Activated CD4-positive, alpha-beta T cell treated with anti-CD3 and anti-CD28 coated beads for 36 hours (primary cell): ENCODE measurements at regions not wholly inside any gene's neighbourhood (a gene's known extent, or its start where the extent isn't known, plus 50 kb on each side); places are given as distances from the start of the nearest gene placed in this dataset.
A peak's percentile ranks its signal among the peaks of the same experiment; 100 is the strongest.

Experiments
- ATAC-seq: fragments of 200-7000 bp; cut with Tn5 transposase; one replicate; pipeline ENCODE4 v1.10.0; 2021; ENCODE audit warnings: mild to moderate bottlenecking, moderate library complexity
- CTCF ChIA-PET: fragments of 350-600 bp; sonication (Branson Sonifier 250); formaldehyde crosslinking; loops from one replicate; lab custom pipeline; 2021; ENCODE audit warnings: antibody characterized with exemption; lab: Charles Lee
- POLR2A ChIA-PET: fragments of 350-600 bp; sonication (Branson Sonifier 250); formaldehyde crosslinking; loops from one replicate; lab custom pipeline; 2021; ENCODE audit warnings: antibody characterized with exemption, inconsistent platforms; lab: Charles Lee
- DNase-seq: peaks from one replicate; pipeline ENCODE4 v3.0.0-alpha.2; 2020
- H3K27ac Mint-ChIP-seq: one replicate; pipeline ENCODE4 v1.8.0; 2021; ENCODE audit warnings: mixed read lengths
- H3K27me3 Mint-ChIP-seq: one replicate; pipeline ENCODE4 v1.8.0; 2021; ENCODE audit warnings: mixed read lengths
- H3K36me3 Mint-ChIP-seq: one replicate; pipeline ENCODE4 v1.8.0; 2021; ENCODE audit warnings: low read depth, mixed read lengths
- H3K4me1 Mint-ChIP-seq: one replicate; pipeline ENCODE4 v1.8.0; 2021; ENCODE audit warnings: mixed read lengths
- H3K4me3 Mint-ChIP-seq: one replicate; pipeline ENCODE4 v1.8.0; 2021; ENCODE audit warnings: mild to moderate bottlenecking, moderate library complexity, mixed read lengths
- H3K9me3 Mint-ChIP-seq: one replicate; pipeline ENCODE4 v1.8.0; 2021; ENCODE audit warnings: low read depth, mixed read lengths
- intact Hi-C, 2 experiments: fragments of 100-400 bp; cut with DNase I in 1 of 2; cut with micrococcal nuclease in 1 of 2; formaldehyde crosslinking; loops; one replicate each; pipeline versions ENCODE4 v1.14.2 to v1.15.1; 2022 to 2024; cut with DNase I, micrococcal nuclease

- DNase-seq (no peak), ATAC-seq (no peak)
- H3K27me3 Mint-ChIP-seq = no peaks in the 10 kb centered on the region
- CTCF ChIA-PET = no interaction called here
- no peak overlapping the region for H3K4me3 Mint-ChIP-seq
- H3K27ac Mint-ChIP-seq = no peak overlapping the region
- intact Hi-C loops = no loop called here
- POLR2A ChIA-PET = no interaction called here
- peaks cover 2% of the 10 kb centered on the region for H3K9me3 Mint-ChIP-seq
- H3K4me1 Mint-ChIP-seq = peaks cover 2% of the 10 kb centered on the region
- H3K36me3 Mint-ChIP-seq = no peaks in the 10 kb centered on the region
Observed at GRCh38 chr4:42747971-42748370, 91.1 kb upstream of the ATP8A1 start.

- intact Hi-C loops = no loop called here
- peaks cover 3% of the 10 kb centered on the region for H3K4me1 Mint-ChIP-seq
- no peak for DNase-seq
- H3K4me3 Mint-ChIP-seq = no peak overlapping the region
- ChIA-PET CTCF (no interaction called here), POLR2A (no interaction called here)
- ATAC-seq = no peak
- H3K27me3 Mint-ChIP-seq = peaks cover 7% of the 10 kb centered on the region
- H3K36me3 Mint-ChIP-seq = no peaks in the 10 kb centered on the region
- H3K9me3 Mint-ChIP-seq = peaks cover 4% of the 10 kb centered on the region
- H3K27ac Mint-ChIP-seq = no peak overlapping the region
Observed at GRCh38 chr4:42736527-42737195, 79.8 kb upstream of the ATP8A1 start.

GRCh38 chr4:42733380-42733779, 76.5 kb upstream of the ATP8A1 start:
- peaks cover 7% of the 10 kb centered on the region for H3K27me3 Mint-ChIP-seq
- peak overlapping the region; percentile 19 for H3K27ac Mint-ChIP-seq
- intact Hi-C loops = no loop called here
- ATAC-seq = no peak
- no peaks in the 10 kb centered on the region for H3K36me3 Mint-ChIP-seq
- ChIA-PET CTCF (no interaction called here), POLR2A (no interaction called here)
- no peak for DNase-seq
- peaks cover 8% of the 10 kb centered on the region for H3K9me3 Mint-ChIP-seq
- peaks cover 3% of the 10 kb centered on the region for H3K4me1 Mint-ChIP-seq
- H3K4me3 Mint-ChIP-seq = no peak overlapping the region

DNA sequence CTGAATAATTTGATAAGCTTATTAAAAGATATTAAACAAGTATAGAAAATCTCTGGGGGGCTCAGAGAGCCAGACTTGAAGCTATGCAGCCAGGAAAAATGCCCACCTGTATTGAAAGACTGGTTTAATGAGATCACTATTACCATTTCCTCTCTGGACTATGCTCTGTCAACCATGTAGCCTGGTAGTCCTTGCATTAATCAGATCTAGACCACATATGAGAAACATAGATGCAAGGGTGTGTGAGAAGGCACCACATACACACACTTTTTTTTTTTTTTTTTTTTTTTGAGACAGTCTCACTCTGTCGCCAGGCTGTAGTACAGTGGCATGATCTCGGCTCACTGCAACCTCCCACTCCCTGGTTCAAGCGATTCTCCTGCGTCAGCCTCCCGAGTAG, 75.9 kb upstream of the ATP8A1 start:
- POLR2A ChIA-PET = no interaction called here
- intact Hi-C loops = no loop called here
- no peaks in the 10 kb centered on the region for H3K36me3 Mint-ChIP-seq
- DNase-seq = no peak
- H3K27ac Mint-ChIP-seq = no peak overlapping the region
- peaks cover 7% of the 10 kb centered on the region for H3K27me3 Mint-ChIP-seq
- CTCF ChIA-PET = no interaction called here
- peak; percentile 65 for ATAC-seq
- no peak overlapping the region for H3K4me3 Mint-ChIP-seq
- peaks cover 3% of the 10 kb centered on the region for H3K4me1 Mint-ChIP-seq
- H3K9me3 Mint-ChIP-seq = peaks cover 8% of the 10 kb centered on the region

- Mint-ChIP-seq H3K9me3 (peaks cover 8% of the 10 kb centered on the region), H3K27me3 (peaks cover 3% of the 10 kb centered on the region), H3K4me1 (peaks cover 3% of the 10 kb centered on the region), H3K27ac (no peak overlapping the region), H3K4me3 (no peak overlapping the region), H3K36me3 (no peaks in the 10 kb centered on the region)
- ATAC-seq = no peak
- DNase-seq = no peak
- CTCF ChIA-PET = no interaction called here
- intact Hi-C loops = no loop called here
- POLR2A ChIA-PET = no interaction called here
Observed at GRCh38 chr4:42729505-42730237, 72.8 kb upstream of the ATP8A1 start.

DNA sequence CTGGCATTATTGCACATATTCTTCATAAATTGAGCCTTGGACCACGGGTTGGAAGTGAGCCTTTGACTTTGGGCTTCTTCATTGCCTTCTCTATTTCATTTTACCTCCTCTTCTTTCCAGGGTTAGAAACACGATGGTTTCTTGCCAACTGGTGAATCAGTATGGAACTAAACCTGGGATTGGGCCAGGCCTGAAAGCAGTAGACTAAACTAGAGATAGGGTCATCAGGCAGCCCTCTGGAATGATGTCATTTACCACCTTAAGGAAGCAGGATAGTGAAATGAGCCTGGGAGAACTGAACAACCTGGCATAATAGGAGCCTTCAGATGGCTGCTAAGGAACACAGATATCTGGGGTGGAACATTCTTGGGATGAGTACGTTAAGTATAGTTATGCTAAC, 67.5 kb upstream of the ATP8A1 start:
- Mint-ChIP-seq H3K9me3 (peaks cover 12% of the 10 kb centered on the region), H3K4me3 (no peak overlapping the region), H3K27ac (no peak overlapping the region), H3K27me3 (no peaks in the 10 kb centered on the region), H3K36me3 (no peaks in the 10 kb centered on the region), H3K4me1 (no peaks in the 10 kb centered on the region)
- intact Hi-C loops = no loop called here
- ChIA-PET POLR2A (no interaction called here), CTCF (no interaction called here)
- DNase-seq (no peak), ATAC-seq (no peak)

DNA sequence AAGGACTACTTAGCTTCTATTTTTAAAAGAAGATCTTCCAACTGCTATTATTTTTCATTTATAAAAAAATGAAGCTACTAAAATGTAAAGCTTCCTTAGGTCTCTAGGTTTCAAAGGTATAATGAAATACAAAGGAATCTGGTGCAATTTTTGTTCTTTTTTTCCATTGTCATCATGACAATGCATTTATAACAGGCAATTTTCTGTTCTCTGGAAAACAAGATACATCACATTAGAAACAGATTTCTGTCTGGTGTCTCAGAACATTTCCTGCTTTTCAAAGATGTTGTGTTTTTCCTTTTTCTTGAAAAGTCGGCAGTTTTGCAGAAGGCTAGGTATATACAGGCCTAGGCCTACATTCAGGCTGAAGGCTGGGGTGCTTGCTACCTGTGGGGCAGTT, 63.6 kb upstream of the ATP8A1 start:
- H3K9me3 Mint-ChIP-seq = peaks cover 6% of the 10 kb centered on the region
- H3K4me3 Mint-ChIP-seq = no peak overlapping the region
- ATAC-seq (no peak), DNase-seq (no peak)
- no peaks in the 10 kb centered on the region for H3K36me3 Mint-ChIP-seq
- ChIA-PET POLR2A (no interaction called here), CTCF (no interaction called here)
- H3K27ac Mint-ChIP-seq = no peak overlapping the region
- H3K27me3 Mint-ChIP-seq = no peaks in the 10 kb centered on the region
- no peaks in the 10 kb centered on the region for H3K4me1 Mint-ChIP-seq
- intact Hi-C loops = no loop called here

- H3K4me1 Mint-ChIP-seq = no peaks in the 10 kb centered on the region
Observed at GRCh38 chr4:42719257-42719656, 62.4 kb upstream of the ATP8A1 start.

DNA sequence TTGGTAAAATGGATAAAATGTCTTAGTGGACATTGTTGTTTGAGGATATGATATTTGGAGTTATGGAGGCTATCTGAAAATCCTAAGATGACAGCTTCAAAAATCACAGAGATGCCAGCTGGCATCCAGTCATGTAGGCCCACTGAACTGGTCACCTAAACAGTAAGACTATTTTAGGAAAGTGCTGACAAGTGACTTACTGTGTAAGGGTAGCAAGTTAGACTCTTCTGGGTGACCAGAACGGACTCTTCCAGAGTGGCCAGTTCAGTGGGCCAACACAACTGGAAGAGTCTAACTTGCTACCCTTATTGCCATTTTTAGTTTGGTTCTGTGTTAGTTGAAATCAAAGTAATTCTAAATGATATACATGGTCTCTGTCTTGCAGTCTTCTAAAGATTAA, 61.4 kb upstream of the ATP8A1 start:
- no peaks in the 10 kb centered on the region for H3K36me3 Mint-ChIP-seq
- ChIA-PET POLR2A (no interaction called here), CTCF (interaction anchor here (1.2 kb wide), 1 partner anchor 46 kb away, joined by 4 read pairs; no protein-coding TSS in a partner anchor)
- DNase-seq (no peak), ATAC-seq (no peak)
- intact Hi-C loops = no loop called here
- H3K27me3 Mint-ChIP-seq = no peaks in the 10 kb centered on the region
- no peaks in the 10 kb centered on the region for H3K4me1 Mint-ChIP-seq
- peaks cover 4% of the 10 kb centered on the region for H3K9me3 Mint-ChIP-seq
- H3K4me3 Mint-ChIP-seq = no peak overlapping the region
- no peak overlapping the region for H3K27ac Mint-ChIP-seq

More at GRCh38 chr4:42719257-42719656, 62.4 kb upstream of the ATP8A1 start:
- Mint-ChIP-seq H3K36me3 (no peaks in the 10 kb centered on the region), H3K27me3 (no peaks in the 10 kb centered on the region), H3K4me3 (no peak overlapping the region), H3K27ac (no peak overlapping the region), H3K9me3 (peaks cover 6% of the 10 kb centered on the region)
- CTCF ChIA-PET = no interaction called here
- DNase-seq (no peak), ATAC-seq (no peak)
- POLR2A ChIA-PET = no interaction called here
- intact Hi-C loops = no loop called here

GRCh38 chr4:42716996-42717395, 60.1 kb upstream of the ATP8A1 start:
- CTCF ChIA-PET = interaction anchor here (1.2 kb wide), 1 partner anchor 21 kb away, joined by 3 read pairs; no protein-coding TSS in a partner anchor
- H3K36me3 Mint-ChIP-seq = no peaks in the 10 kb centered on the region

DNA sequence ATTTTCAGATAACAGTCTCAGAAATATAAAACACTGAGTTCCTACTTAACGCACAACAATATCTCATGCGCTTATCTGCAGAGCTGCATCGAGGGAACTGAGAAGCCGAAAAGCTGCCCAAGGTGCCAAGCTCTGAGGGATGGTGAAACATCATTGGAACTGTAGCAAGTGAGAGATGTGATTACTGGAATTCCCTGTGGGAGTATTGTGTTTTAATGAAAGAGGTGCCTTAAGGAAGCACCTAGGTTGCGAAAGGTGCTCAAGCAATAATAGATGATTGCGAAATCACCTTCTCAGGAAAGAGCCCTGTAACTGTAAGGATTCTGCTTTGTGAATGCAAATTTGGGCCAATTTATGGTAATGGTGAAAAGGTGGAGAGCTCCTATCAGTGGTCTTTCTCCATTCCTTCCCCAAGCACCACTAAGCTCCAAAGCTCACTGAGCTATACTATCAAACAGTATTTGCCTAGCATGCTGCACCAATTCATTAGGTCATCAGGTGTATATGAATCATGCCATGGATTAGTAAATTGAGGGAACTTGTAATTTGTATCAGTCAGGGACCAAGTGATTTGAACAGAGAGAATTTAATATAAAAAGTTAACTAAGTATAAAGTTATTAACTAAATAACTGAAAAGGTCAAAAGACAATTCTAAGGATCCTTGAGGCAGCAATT, 59.0 kb upstream of the ATP8A1 start:
- no peak overlapping the region for H3K4me3 Mint-ChIP-seq
- peaks cover 3% of the 10 kb centered on the region for H3K27me3 Mint-ChIP-seq
- POLR2A ChIA-PET = no interaction called here
- H3K27ac Mint-ChIP-seq = no peak overlapping the region
- DNase-seq = no peak
- ATAC-seq = no peak
- CTCF ChIA-PET = interaction anchor here (0.9 to 1.0 kb wide), 2 partner anchors 35 to 147 kb away, joined by 3 read pairs; no protein-coding TSS in a partner anchor
- no peaks in the 10 kb centered on the region for H3K36me3 Mint-ChIP-seq
- no peaks in the 10 kb centered on the region for H3K9me3 Mint-ChIP-seq
- H3K4me1 Mint-ChIP-seq = no peaks in the 10 kb centered on the region
- intact Hi-C loops = no loop called here

More at GRCh38 chr4:42716996-42717395, 60.1 kb upstream of the ATP8A1 start:
- Mint-ChIP-seq H3K27ac (no peak overlapping the region), H3K4me3 (no peak overlapping the region), H3K9me3 (no peaks in the 10 kb centered on the region), H3K27me3 (no peaks in the 10 kb centered on the region), H3K4me1 (no peaks in the 10 kb centered on the region)
- intact Hi-C loops = no loop called here
- POLR2A ChIA-PET = no interaction called here
- DNase-seq (no peak), ATAC-seq (no peak)

DNA sequence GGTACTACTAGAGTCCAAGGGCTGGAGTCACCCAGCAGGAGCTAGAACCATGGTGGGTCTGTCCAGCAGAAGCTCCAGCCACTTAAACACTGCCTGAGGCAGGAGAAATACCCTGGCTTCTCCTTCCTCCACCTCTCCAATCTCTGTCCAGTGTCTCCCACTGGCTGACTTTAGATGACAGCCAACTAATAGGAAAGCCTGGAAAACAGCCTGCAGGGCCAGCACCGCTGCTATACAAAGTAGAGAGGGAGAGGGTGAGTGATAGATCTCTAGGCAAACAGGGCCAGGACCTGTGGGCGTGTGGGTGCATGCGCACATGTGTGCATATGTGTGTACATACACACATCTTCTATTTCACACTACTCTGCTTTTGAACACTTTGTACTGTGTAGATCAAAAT, 56.5 kb upstream of the ATP8A1 start:
- ChIA-PET CTCF (no interaction called here), POLR2A (no interaction called here)
- intact Hi-C loops = no loop called here
- H3K27ac Mint-ChIP-seq = no peak overlapping the region
- H3K27me3 Mint-ChIP-seq = peaks cover 3% of the 10 kb centered on the region
- H3K9me3 Mint-ChIP-seq = no peaks in the 10 kb centered on the region
- H3K36me3 Mint-ChIP-seq = no peaks in the 10 kb centered on the region
- H3K4me3 Mint-ChIP-seq = no peak overlapping the region
- ATAC-seq = no peak
- H3K4me1 Mint-ChIP-seq = no peaks in the 10 kb centered on the region
- no peak for DNase-seq
